Activated naive CD4-positive, alpha-beta T cell treated with anti-CD3 and anti-CD28 coated beads, Interleukin-2, amount 50 U/mL, for 24 hours (primary cell): ENCODE measurements at regions not wholly inside any gene's neighbourhood (a gene's known extent, or its start where the extent isn't known, plus 50 kb on each side); places are given as distances from the start of the nearest gene placed in this dataset.
"Not testable (repeated sequence)": the region's sequence is repeated elsewhere in the genome, so short reads cannot be mapped to it uniquely, and the experiment has no call there.

ENCODE experiments used
- H3K27ac Mint-ChIP-seq: one replicate; pipeline ENCODE4 v1.8.0; 2021; ENCODE audit warnings: mild to moderate bottlenecking, mixed read lengths
- H3K27me3 Mint-ChIP-seq: one replicate; pipeline ENCODE4 v1.8.0; 2021; ENCODE audit warnings: mixed read lengths
- H3K36me3 Mint-ChIP-seq: one replicate; pipeline ENCODE4 v1.8.0; 2021; ENCODE audit warnings: mixed read lengths
- H3K4me1 Mint-ChIP-seq: one replicate; pipeline ENCODE4 v1.8.0; 2021; ENCODE audit warnings: mixed read lengths
- H3K4me3 Mint-ChIP-seq: one replicate; pipeline ENCODE4 v1.8.0; 2021; ENCODE audit warnings: mild to moderate bottlenecking, mixed read lengths
- H3K9me3 Mint-ChIP-seq: one replicate; pipeline ENCODE4 v1.8.0; 2021; ENCODE audit warnings: mixed read lengths

- not testable (repeated sequence) for H3K4me3 Mint-ChIP-seq, H3K27me3 Mint-ChIP-seq, H3K4me1 Mint-ChIP-seq, H3K27ac Mint-ChIP-seq, H3K9me3 Mint-ChIP-seq, H3K36me3 Mint-ChIP-seq
These were observed 467.5 kb upstream of the TNC start for GRCh38 chr9:115585458-115585857.

DNA sequence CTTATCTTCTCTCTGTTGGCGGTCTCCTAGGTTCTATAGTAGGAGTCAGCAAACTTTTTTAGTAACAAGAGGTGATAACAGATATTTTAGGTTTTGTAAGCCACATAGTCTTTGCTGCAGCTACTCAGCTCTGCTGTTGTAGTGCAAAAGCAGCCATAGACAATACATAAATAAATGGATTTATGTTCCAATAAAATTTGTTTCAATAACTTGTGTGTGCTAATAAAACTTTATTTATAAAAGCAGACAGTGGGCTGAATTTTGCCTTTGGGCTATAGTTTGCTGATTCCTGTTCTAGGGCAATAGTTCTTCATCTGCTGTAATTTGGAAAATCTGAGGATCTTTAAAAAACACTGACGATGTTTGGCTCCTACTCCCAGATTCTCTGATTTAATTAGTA, 469.4 kb upstream of the TNC start:
- Mint-ChIP-seq H3K4me1 (no peaks in the 10 kb centered on the region), H3K27ac (no peak overlapping the region), H3K9me3 (no peaks in the 10 kb centered on the region), H3K36me3 (no peaks in the 10 kb centered on the region), H3K4me3 (no peak overlapping the region), H3K27me3 (peaks cover 9% of the 10 kb centered on the region)

DNA sequence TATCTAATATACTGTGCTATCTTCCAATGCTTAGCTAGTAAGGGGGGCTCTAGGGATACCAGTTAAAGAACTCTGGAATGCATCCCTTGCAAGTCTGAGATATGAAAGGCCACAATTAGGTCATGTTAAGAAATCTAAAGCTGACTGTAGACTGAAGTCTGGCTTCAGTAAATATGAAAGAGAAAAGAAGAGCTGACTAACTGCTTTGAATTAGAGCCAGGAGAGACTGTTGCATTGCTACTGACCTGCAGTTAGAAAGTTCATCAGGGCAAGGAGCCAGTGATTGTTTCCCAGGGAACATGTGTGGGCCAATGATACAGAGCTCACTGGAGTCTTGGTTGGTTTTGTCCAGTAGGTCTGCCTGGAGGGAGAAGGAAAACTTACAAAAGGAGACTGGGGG, 472.1 kb upstream of the TNC start:
- H3K36me3 Mint-ChIP-seq = no peaks in the 10 kb centered on the region
- no peak overlapping the region for H3K27ac Mint-ChIP-seq
- peaks cover 10% of the 10 kb centered on the region for H3K27me3 Mint-ChIP-seq
- H3K9me3 Mint-ChIP-seq = no peaks in the 10 kb centered on the region
- no peak overlapping the region for H3K4me3 Mint-ChIP-seq
- H3K4me1 Mint-ChIP-seq = no peaks in the 10 kb centered on the region

DNA sequence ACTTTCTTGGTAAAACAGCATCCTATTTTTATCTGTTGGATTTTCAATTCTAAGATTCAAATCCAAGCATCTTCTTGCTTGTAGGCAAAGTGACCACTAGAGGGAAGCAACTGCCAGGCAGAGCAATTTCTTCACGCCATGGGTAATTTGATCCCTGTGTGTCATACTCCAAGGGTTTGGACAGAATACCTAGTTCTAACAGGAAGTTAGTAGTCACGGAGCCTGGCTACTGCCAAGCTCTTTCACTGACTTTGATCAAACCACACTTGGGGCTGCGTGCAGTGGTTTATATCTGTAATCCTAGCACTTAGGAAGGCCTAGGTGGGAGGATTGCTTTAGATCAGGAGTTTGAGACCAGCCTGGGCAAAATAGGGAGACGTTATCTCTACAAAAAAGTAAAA, 473.6 kb upstream of the TNC start:
- Mint-ChIP-seq H3K4me1 (no peaks in the 10 kb centered on the region), H3K36me3 (no peaks in the 10 kb centered on the region), H3K9me3 (no peaks in the 10 kb centered on the region), H3K27ac (no peak overlapping the region), H3K27me3 (peaks cover 19% of the 10 kb centered on the region), H3K4me3 (no peak overlapping the region)

- Mint-ChIP-seq H3K9me3 (no peaks in the 10 kb centered on the region), H3K36me3 (no peaks in the 10 kb centered on the region), H3K4me3 (no peak overlapping the region), H3K4me1 (no peaks in the 10 kb centered on the region), H3K27me3 (peaks cover 21% of the 10 kb centered on the region), H3K27ac (no peak overlapping the region)
These were observed 475.7 kb upstream of the TNC start for GRCh38 chr9:115593587-115594091.

- Mint-ChIP-seq H3K4me3 (no peak overlapping the region), H3K27ac (no peak overlapping the region), H3K27me3 (peaks cover 21% of the 10 kb centered on the region), H3K4me1 (no peaks in the 10 kb centered on the region), H3K9me3 (no peaks in the 10 kb centered on the region), H3K36me3 (no peaks in the 10 kb centered on the region)
These were observed 476.6 kb upstream of the TNC start for GRCh38 chr9:115594557-115594956.

GRCh38 chr9:115596021-115596745, 478.2 kb upstream of the TNC start:
- H3K4me1 Mint-ChIP-seq = no peaks in the 10 kb centered on the region
- H3K27ac Mint-ChIP-seq = no peak overlapping the region
- no peaks in the 10 kb centered on the region for H3K36me3 Mint-ChIP-seq
- no peaks in the 10 kb centered on the region for H3K9me3 Mint-ChIP-seq
- H3K4me3 Mint-ChIP-seq = no peak overlapping the region
- peaks cover 21% of the 10 kb centered on the region for H3K27me3 Mint-ChIP-seq

DNA sequence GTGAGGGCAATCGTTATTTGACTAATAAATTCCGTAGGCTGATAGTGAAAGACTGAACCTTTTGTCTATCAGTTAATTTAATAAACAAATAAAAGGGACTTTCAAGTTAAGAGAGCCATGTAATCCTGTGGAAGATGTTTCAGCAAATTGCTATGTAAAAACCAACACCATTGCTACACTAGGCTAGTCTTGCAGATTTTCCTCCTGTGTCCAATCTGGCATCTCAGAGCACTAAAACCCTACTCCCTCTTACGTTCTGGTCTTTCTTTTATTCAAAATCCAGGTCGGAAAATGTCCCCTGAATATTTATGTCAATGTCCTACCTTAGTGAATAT, 478.8 kb upstream of the TNC start:
- Mint-ChIP-seq H3K4me3 (no peak overlapping the region), H3K4me1 (no peaks in the 10 kb centered on the region), H3K27ac (no peak overlapping the region), H3K36me3 (no peaks in the 10 kb centered on the region), H3K27me3 (peaks cover 21% of the 10 kb centered on the region), H3K9me3 (no peaks in the 10 kb centered on the region)

DNA sequence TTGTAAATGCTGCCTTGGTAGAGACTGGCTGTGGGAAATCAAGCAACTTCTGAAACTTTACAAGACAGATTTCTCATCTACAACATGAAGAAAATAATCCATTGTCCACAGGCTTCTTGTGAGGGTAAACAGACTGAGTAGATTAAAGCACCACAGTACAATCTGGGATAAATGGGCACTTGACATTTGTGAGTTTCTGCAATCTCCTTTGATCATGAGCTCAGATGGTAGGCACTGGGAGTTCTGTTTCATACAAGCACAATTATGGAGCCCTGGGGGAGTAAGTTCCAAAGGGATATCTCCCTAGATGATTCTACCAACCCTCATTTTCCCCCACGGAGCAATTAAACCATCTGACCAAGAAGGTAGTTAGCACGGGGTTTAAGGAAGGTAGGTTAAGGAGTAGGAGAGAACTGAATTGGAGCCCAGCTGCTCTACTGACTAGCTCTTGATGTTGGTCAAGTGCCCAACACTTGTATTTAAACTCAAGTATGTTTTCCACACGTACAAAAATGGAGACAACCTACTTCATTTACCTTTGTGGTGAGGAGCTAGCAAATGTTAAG, 479.5 kb upstream of the TNC start:
- Mint-ChIP-seq H3K4me3 (no peak overlapping the region), H3K9me3 (no peaks in the 10 kb centered on the region), H3K36me3 (no peaks in the 10 kb centered on the region), H3K4me1 (no peaks in the 10 kb centered on the region), H3K27ac (no peak overlapping the region), H3K27me3 (peaks cover 19% of the 10 kb centered on the region)

DNA sequence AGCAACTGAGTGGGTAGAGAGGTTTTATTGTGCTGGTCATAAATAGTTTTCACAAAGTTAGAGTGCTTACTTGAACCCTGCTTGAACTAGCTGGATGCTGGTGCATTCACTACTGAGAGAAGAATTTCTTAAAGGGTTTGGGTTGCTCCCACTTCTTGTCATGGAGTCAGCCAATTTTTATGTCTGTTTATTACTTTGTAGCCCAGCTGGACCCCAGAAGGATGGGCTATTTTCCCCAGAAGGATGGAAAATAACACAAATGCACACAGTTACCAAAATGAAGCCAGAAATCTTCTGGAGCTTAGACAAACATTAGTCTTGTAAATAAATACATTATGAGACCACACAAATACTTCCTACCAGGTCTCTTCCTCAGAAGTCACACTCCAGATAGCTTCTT, 480.8 kb upstream of the TNC start:
- no peaks in the 10 kb centered on the region for H3K4me1 Mint-ChIP-seq
- H3K9me3 Mint-ChIP-seq = no peaks in the 10 kb centered on the region
- no peaks in the 10 kb centered on the region for H3K36me3 Mint-ChIP-seq
- no peak overlapping the region for H3K27ac Mint-ChIP-seq
- H3K27me3 Mint-ChIP-seq = peaks cover 17% of the 10 kb centered on the region
- H3K4me3 Mint-ChIP-seq = no peak overlapping the region

DNA sequence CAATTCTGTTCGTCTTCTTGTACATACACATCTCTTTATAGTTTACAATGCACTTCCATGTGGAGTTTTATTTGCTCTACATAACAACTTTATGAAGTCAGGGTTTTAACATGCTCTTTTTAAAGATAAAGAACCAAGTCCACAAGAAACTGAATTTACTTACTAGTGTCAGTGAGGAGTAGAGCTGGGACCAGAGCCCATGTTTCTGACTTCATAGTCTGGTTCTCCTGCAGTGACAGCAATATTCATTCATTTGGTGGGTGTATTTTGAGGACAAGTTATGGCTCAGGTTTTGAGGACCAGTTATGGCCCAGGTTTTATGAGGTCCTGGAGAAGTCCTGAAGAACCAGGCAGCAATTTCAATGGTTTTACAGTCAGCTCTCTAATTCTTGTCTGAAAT, 481.9 kb upstream of the TNC start:
- Mint-ChIP-seq H3K9me3 (no peaks in the 10 kb centered on the region), H3K4me1 (no peaks in the 10 kb centered on the region), H3K27ac (no peak overlapping the region), H3K4me3 (no peak overlapping the region), H3K27me3 (peaks cover 11% of the 10 kb centered on the region), H3K36me3 (no peaks in the 10 kb centered on the region)

- Mint-ChIP-seq H3K27me3 (peaks cover 2% of the 10 kb centered on the region), H3K9me3 (no peaks in the 10 kb centered on the region), H3K27ac (no peak overlapping the region), H3K4me1 (no peaks in the 10 kb centered on the region), H3K36me3 (no peaks in the 10 kb centered on the region), H3K4me3 (no peak overlapping the region)
These were observed 483.5 kb upstream of the TNC start for GRCh38 chr9:115601434-115601833.

GRCh38 chr9:115604831-115605483, 487.0 kb upstream of the TNC start:
- Mint-ChIP-seq H3K27me3 (no peaks in the 10 kb centered on the region), H3K36me3 (no peaks in the 10 kb centered on the region), H3K4me3 (no peak overlapping the region), H3K4me1 (no peaks in the 10 kb centered on the region), H3K9me3 (no peaks in the 10 kb centered on the region), H3K27ac (no peak overlapping the region)

DNA sequence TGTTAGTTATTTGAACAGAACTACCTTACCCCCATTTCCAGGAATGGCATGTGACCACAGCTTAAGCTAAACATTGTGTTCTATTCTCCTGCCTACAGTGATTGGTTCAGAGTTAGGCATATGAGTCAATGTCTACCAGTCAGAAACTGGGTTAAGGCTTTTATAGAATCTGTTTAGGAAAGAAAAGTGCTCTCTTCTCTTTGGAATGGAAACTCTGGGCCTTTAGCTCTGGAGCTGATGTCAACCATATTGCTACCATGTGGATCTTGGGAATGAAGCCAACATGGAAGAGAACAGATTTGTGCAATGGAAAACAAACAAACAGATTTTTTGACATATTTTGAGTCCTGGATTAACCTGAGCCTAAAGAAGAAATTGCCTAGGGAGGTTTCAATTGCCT, 488.9 kb upstream of the TNC start:
- no peak overlapping the region for H3K27ac Mint-ChIP-seq
- H3K27me3 Mint-ChIP-seq = no peaks in the 10 kb centered on the region
- no peaks in the 10 kb centered on the region for H3K9me3 Mint-ChIP-seq
- no peak overlapping the region for H3K4me3 Mint-ChIP-seq
- H3K36me3 Mint-ChIP-seq = no peaks in the 10 kb centered on the region
- H3K4me1 Mint-ChIP-seq = no peaks in the 10 kb centered on the region

GRCh38 chr9:115614326-115614999, 496.5 kb upstream of the TNC start:
- Mint-ChIP-seq H3K9me3 (peaks cover 6% of the 10 kb centered on the region), H3K27me3 (peaks cover 3% of the 10 kb centered on the region), H3K4me1 (no peaks in the 10 kb centered on the region), H3K36me3 (no peaks in the 10 kb centered on the region), H3K4me3 (no peak overlapping the region), H3K27ac (no peak overlapping the region)

DNA sequence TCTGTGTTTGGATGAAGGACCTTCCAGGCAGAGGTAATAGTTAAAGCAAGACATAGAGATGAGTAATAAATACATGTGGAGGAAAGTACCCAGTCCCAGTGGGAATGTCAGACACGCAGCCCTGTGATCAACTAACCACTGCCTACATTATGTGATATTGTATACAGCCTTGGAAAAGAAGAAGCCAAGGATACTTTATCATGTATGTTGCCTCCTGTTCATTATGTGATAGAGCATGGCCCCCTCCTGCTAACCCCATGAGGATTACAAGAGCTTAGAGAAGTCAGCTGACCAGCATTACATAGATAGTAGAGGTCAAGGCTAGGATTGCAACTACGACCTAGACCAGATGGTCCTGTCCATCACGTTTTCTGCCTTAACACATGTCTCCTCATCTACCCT, 497.0 kb upstream of the TNC start:
- H3K36me3 Mint-ChIP-seq = no peaks in the 10 kb centered on the region
- peaks cover 7% of the 10 kb centered on the region for H3K9me3 Mint-ChIP-seq
- H3K27me3 Mint-ChIP-seq = peaks cover 3% of the 10 kb centered on the region
- H3K4me1 Mint-ChIP-seq = no peaks in the 10 kb centered on the region
- H3K27ac Mint-ChIP-seq = no peak overlapping the region
- H3K4me3 Mint-ChIP-seq = no peak overlapping the region
